CD4-positive, alpha-beta T cell treated with Interleukin-17A for 4 hours (primary cell): ENCODE measurements at regions not wholly inside any gene's neighbourhood (a gene's known extent, or its start where the extent isn't known, plus 50 kb on each side); places are given as distances from the start of the nearest gene placed in this dataset.
A peak's percentile ranks its signal among the peaks of the same experiment; 100 is the strongest.
"Not testable (repeated sequence)": the region's sequence is repeated elsewhere in the genome, so short reads cannot be mapped to it uniquely, and the experiment has no call there.

ENCODE experiments used
- DNase-seq: peaks from one replicate; pipeline ENCODE4 v3.0.0-alpha.2; 2020; ENCODE audit warnings: mixed read lengths

- DNase-seq: no peak
Measured at GRCh38 chr10:3942937-3943489, 158.0 kb upstream of the KLF6 start.

GRCh38 chr10:3941676-3942075 is 156.7 kb upstream of the KLF6 start:
- DNase-seq: no peak

GRCh38 chr10:3936422-3937040 is 151.5 kb upstream of the KLF6 start:
- no peak for DNase-seq

GRCh38 chr10:3935933-3936359 is 150.9 kb upstream of the KLF6 start:
- no peak for DNase-seq

- DNase-seq: peak; percentile 46
Measured at GRCh38 chr10:3935141-3935540, 150.1 kb upstream of the KLF6 start.

GRCh38 chr10:3933733-3934132 is 148.7 kb upstream of the KLF6 start:
- DNase-seq: no peak

GRCh38 chr10:3932597-3933375 is 147.8 kb upstream of the KLF6 start:
- DNase-seq: no peak

GRCh38 chr10:3931901-3932300 is 146.9 kb upstream of the KLF6 start:
- DNase-seq: no peak

GRCh38 chr10:3931224-3931623 is 146.2 kb upstream of the KLF6 start:
- DNase-seq: no peak

GRCh38 chr10:3928569-3928968 is 143.6 kb upstream of the KLF6 start:
- DNase-seq: no peak

- DNase-seq: no peak
Measured at GRCh38 chr10:3928078-3928477, 143.1 kb upstream of the KLF6 start.

- DNase-seq: no peak
Measured at GRCh38 chr10:3926675-3927525, 141.9 kb upstream of the KLF6 start.

GRCh38 chr10:3926258-3926657 is 141.2 kb upstream of the KLF6 start:
- DNase-seq: no peak

GRCh38 chr10:3925184-3925583 is 140.2 kb upstream of the KLF6 start:
- DNase-seq: no peak

GRCh38 chr10:3924344-3924743 is 139.3 kb upstream of the KLF6 start:
- DNase-seq: no peak

GRCh38 chr10:3923033-3923432 is 138.0 kb upstream of the KLF6 start:
- DNase-seq: no peak

GRCh38 chr10:3919709-3920308 is 134.8 kb upstream of the KLF6 start:
- no peak for DNase-seq

- DNase-seq: not testable (repeated sequence)
Measured at GRCh38 chr10:3917392-3917791, 132.4 kb upstream of the KLF6 start.

- DNase-seq: no peak
Measured at GRCh38 chr10:3914733-3915132, 129.7 kb upstream of the KLF6 start.

- DNase-seq: no peak
Measured at GRCh38 chr10:3911713-3912442, 126.9 kb upstream of the KLF6 start.

- DNase-seq: no peak
Measured at GRCh38 chr10:3911241-3911640, 126.2 kb upstream of the KLF6 start.

- DNase-seq: no peak
Measured at GRCh38 chr10:3909339-3909738, 124.3 kb upstream of the KLF6 start.
